OCI-LY3 (cell line): ENCODE measurements at regions not wholly inside any gene's neighbourhood (a gene's known extent, or its start where the extent isn't known, plus 50 kb on each side); places are given as distances from the start of the nearest gene placed in this dataset.

ENCODE experiments used
- EZH2phosphoT487 ChIP-seq: fragments of 200-600 bp; shearing (Covaris generic); IDR thresholded peaks from 2 replicates; pipeline ENCODE4 v1.6.1; 2018; ENCODE audit warnings: antibody characterized with exemption, mixed run types, low read depth
- TF ChIP-seq, protein P1 (sequence below): fragments of 200-600, 300-600 bp; sonication (generic); IDR thresholded peaks from 2 replicates; pipeline ENCODE4 v1.5.1; 2014; ENCODE audit warnings: antibody characterized with exemption, low read length, low read depth

DNA sequence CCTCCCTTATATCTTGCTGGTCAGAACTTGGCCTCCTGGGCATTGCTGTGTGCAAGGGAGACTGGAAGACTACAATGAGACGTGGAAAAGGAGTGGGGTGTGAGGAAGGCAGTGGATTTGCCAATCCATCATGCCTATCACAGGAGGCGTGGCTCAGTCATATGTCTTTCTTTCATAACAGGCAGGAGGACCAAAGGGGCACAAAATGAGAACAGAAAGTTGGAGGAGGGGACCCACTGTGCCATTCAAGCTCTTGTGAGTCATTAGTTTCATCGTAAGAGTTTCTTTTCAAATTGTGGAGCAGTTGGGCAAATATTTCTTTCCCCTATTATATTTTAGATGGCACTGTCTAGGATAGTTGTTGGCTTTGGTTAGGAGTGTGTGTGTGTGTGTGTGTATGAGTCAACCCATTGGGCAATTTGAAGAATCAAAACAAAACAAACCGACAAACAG, 471.5 kb downstream of the TSHZ3 start:
- TF ChIP-seq, protein P1, sequence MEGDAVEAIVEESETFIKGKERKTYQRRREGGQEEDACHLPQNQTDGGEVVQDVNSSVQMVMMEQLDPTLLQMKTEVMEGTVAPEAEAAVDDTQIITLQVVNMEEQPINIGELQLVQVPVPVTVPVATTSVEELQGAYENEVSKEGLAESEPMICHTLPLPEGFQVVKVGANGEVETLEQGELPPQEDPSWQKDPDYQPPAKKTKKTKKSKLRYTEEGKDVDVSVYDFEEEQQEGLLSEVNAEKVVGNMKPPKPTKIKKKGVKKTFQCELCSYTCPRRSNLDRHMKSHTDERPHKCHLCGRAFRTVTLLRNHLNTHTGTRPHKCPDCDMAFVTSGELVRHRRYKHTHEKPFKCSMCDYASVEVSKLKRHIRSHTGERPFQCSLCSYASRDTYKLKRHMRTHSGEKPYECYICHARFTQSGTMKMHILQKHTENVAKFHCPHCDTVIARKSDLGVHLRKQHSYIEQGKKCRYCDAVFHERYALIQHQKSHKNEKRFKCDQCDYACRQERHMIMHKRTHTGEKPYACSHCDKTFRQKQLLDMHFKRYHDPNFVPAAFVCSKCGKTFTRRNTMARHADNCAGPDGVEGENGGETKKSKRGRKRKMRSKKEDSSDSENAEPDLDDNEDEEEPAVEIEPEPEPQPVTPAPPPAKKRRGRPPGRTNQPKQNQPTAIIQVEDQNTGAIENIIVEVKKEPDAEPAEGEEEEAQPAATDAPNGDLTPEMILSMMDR: no peak
- TF ChIP-seq EZH2phosphoT487: no peak
